ENCODE measurements at regions not wholly inside any gene's neighbourhood (a gene's known extent, or its start where the extent isn't known, plus 50 kb on each side); places are given as distances from the start of the nearest gene placed in this dataset.

GRCh38 chr2:3094318-3094717 is 283.3 kb downstream of the EIPR1 start (continued):
- TF ChIP-seq SUPT5H (IDR thresholded peaks at IDR 0.05) (no peak), ETS1 (conservative IDR thresholded peaks at IDR 0.05; ENCODE audit: control insufficient read depth, low read depth, low read length) (no peak), CBX8 (IDR thresholded peaks at IDR 0.05; ENCODE audit: borderline replicate concordance, extremely low read depth, low read depth, low read length, poor library complexity, severe bottlenecking) (no peak), NONO (IDR thresholded peaks at IDR 0.05; ENCODE audit: low read depth in 2 of 2, low read length in 1 of 2) (no peak), ZNF384 (IDR thresholded peaks at IDR 0.05; ENCODE audit: low read depth, low read length) (no peak), MAFG (tag; conservative IDR thresholded peaks at IDR 0.05) (no peak)

GRCh38 chr2:3091696-3092095 is 285.9 kb downstream of the EIPR1 start:
- H3K4me3 ChIP-seq = no peak overlapping the region
- ChIA-PET POLR2A (no interaction called here), CTCF (ENCODE audit: low intra/inter-chr PET ratio) (no interaction called here)
- H4K20me1 ChIP-seq (replicated peaks; ENCODE audit: control insufficient read depth, insufficient read depth, low read length) = no peaks in the 10 kb centered on the region
- no peaks in the 10 kb centered on the region for H3K79me2 ChIP-seq (ENCODE audit: control insufficient read depth, insufficient read depth, low read length)
- H3K27me3 ChIP-seq (ENCODE audit: control insufficient read depth in 2 of 2, insufficient read depth in 2 of 2, low read length in 2 of 2) = no peaks in the 10 kb centered on the region
- intact Hi-C loops (cut with micrococcal nuclease) = no loop called here
- H3K27ac ChIP-seq (ENCODE audit: extremely low read depth, low read depth, low read length) = no peak overlapping the region
- WGBS (ENCODE audit: insufficient coverage, low coverage, missing lambda C conversion rate) = 4% methylated on average over 2 of the region's 2 CpGs
- FAIRE-seq (no peak), DNase-seq (ENCODE audit: extremely low read depth in 1 of 4, low spot score in 3 of 4) (no peak), ATAC-seq (no peak)
- in situ Hi-C loops (cut with MboI) = no loop called here
- H3K4me1 ChIP-seq (replicated peaks in 1 of 2; ENCODE audit: control insufficient read depth in 2 of 2, insufficient read depth in 2 of 2, low read length in 2 of 2) = peaks cover 13% of the 10 kb centered on the region in 2 experiments; a peak in 3 of 5 replicates
- no peak for TF ChIP-seq ZNF561 (CRISPR knock-in tag; conservative IDR thresholded peaks at IDR 0.05)
- TF ChIP-seq TCF3 (CRISPR knock-in tag; IDR thresholded peaks at IDR 0.05) = 0 out of 2 replicates have a peak, but pooled peaks have one; percentile 18
- no peak overlapping the region for H2AFZ ChIP-seq (ENCODE audit: low read depth, low read length)
- no peak overlapping the region for H3K4me2 ChIP-seq (ENCODE audit: insufficient read depth, low read length)
- no peaks in the 10 kb centered on the region for H3K9me1 ChIP-seq (ENCODE audit: control insufficient read depth, insufficient read depth, low read length)
- H3K9me3 ChIP-seq (replicated peaks; ENCODE audit: control insufficient read depth, insufficient read depth, low read depth, low read length) = no peaks in the 10 kb centered on the region
- no peak overlapping the region for H3K9ac ChIP-seq (ENCODE audit: insufficient read depth in 1 of 2, low read depth in 2 of 2, low read length in 2 of 2)
- no TSS peak for BruUV-seq (replicated peaks)
- H3K36me3 ChIP-seq (ENCODE audit: control insufficient read depth, insufficient read depth, low read length) = no peaks in the 10 kb centered on the region

Data from K562 (cell line).